Nephron progenitor cell (in vitro differentiated cells): ENCODE measurements at regions not wholly inside any gene's neighbourhood (a gene's known extent, or its start where the extent isn't known, plus 50 kb on each side); places are given as distances from the start of the nearest gene placed in this dataset.

ENCODE experiments used
- DNase-seq: peaks from one replicate; pipeline ENCODE4 v3.0.0; 2021
- H3K27ac Mint-ChIP-seq: 2 replicates; pipeline ENCODE4 v1.8.0; 2021; ENCODE audit warnings: mild to moderate bottlenecking, moderate library complexity, mixed read lengths
- H3K27me3 Mint-ChIP-seq: 2 replicates; pipeline ENCODE4 v1.8.0; 2021; ENCODE audit warnings: mild to moderate bottlenecking, low read depth, mixed read lengths; ENCODE audit not compliant: poor library complexity
- H3K36me3 Mint-ChIP-seq: 2 replicates; pipeline ENCODE4 v1.8.0; 2021; ENCODE audit warnings: low read depth, mixed read lengths
- H3K4me1 Mint-ChIP-seq: 2 replicates; pipeline ENCODE4 v1.8.0; 2021; ENCODE audit warnings: mixed read lengths
- H3K4me3 Mint-ChIP-seq: 2 replicates; pipeline ENCODE4 v1.8.0; 2021; ENCODE audit warnings: mild to moderate bottlenecking, moderate library complexity, mixed read lengths
- H3K9me3 Mint-ChIP-seq: 2 replicates; pipeline ENCODE4 v1.8.0; 2021; ENCODE audit warnings: mild to moderate bottlenecking, moderate library complexity, mixed read lengths
- TF ChIP-seq, protein P1 (sequence below): fragments of 200-600 bp; sonication (generic); IDR thresholded peaks from 2 replicates; pipeline ENCODE4 v1.5.0; 2021; ENCODE audit warnings: antibody characterized with exemption

- Mint-ChIP-seq H3K9me3 (no peaks in the 10 kb centered on the region), H3K4me1 (peaks cover 28% of the 10 kb centered on the region), H3K27ac (no peak overlapping the region), H3K27me3 (no peaks in the 10 kb centered on the region), H3K36me3 (no peaks in the 10 kb centered on the region), H3K4me3 (no peak overlapping the region)
- DNase-seq: no peak
- TF ChIP-seq, protein P1, sequence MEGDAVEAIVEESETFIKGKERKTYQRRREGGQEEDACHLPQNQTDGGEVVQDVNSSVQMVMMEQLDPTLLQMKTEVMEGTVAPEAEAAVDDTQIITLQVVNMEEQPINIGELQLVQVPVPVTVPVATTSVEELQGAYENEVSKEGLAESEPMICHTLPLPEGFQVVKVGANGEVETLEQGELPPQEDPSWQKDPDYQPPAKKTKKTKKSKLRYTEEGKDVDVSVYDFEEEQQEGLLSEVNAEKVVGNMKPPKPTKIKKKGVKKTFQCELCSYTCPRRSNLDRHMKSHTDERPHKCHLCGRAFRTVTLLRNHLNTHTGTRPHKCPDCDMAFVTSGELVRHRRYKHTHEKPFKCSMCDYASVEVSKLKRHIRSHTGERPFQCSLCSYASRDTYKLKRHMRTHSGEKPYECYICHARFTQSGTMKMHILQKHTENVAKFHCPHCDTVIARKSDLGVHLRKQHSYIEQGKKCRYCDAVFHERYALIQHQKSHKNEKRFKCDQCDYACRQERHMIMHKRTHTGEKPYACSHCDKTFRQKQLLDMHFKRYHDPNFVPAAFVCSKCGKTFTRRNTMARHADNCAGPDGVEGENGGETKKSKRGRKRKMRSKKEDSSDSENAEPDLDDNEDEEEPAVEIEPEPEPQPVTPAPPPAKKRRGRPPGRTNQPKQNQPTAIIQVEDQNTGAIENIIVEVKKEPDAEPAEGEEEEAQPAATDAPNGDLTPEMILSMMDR: no peak
These were observed 197.3 kb downstream of the TEX36 start for GRCh38 chr10:125485665-125486064.

DNA sequence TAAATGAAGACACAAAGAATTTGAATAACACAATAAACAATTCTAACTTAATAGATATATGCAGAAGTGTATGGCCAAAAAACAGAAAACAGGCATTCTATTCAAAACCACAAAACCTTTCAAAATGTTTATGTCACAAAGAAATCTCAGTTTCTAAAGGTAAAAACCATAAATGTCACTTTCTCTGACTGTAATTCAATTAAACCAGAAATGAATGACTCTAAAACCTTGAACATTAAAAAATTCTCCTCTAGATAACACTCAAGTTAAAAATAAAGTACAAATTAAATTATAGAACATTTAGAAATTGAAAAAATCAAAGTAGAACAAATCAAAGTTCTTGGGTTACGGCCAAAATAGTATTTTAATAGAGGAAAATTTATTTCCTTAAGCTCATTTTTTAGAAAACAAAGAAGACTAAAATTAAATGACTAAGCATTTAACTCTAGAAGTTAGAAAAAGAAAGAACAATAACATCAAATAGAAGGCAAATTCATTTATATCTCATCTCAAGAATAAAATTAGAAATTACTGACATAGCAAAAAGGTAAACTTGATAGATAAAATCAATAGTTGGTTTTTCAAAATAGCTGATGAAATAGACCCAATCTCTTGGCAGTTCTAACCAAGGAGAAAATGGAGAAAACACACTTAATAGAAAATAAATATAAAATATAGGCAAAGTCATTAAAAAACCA lies 198.8 kb downstream of the TEX36 start:
- no peaks in the 10 kb centered on the region for H3K9me3 Mint-ChIP-seq
- H3K27me3 Mint-ChIP-seq: no peaks in the 10 kb centered on the region
- peaks cover 37% of the 10 kb centered on the region for H3K4me1 Mint-ChIP-seq
- TF ChIP-seq, protein P1: no peak
- H3K36me3 Mint-ChIP-seq: no peaks in the 10 kb centered on the region
- H3K27ac Mint-ChIP-seq: no peak overlapping the region
- DNase-seq: no peak
- no peak overlapping the region for H3K4me3 Mint-ChIP-seq

DNA sequence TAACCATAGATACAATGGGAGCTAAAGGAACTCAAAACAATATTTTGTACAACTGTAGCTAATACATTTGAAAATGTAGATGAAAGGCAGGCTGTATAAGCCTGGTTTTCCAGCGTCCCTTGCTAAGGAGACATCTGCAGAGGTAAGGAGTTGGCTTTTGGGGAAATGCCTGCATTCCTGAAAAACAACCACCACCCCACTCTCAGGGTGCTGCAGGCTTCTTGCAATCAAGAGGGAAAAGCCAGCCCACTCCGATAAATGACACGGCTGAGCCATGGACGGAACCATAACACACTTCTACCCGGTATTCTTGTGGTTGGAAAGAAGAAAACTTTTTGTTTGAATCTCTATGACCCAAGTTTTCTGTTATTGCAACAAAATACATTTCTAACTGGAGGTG lies 200.3 kb downstream of the TEX36 start:
- TF ChIP-seq, protein P1: no peak
- DNase-seq: no peak
- peaks cover 38% of the 10 kb centered on the region for H3K4me1 Mint-ChIP-seq
- H3K36me3 Mint-ChIP-seq: no peaks in the 10 kb centered on the region
- no peak overlapping the region for H3K4me3 Mint-ChIP-seq
- peak overlapping the region; percentile 36 for H3K27ac Mint-ChIP-seq
- H3K9me3 Mint-ChIP-seq: no peaks in the 10 kb centered on the region
- H3K27me3 Mint-ChIP-seq: no peaks in the 10 kb centered on the region

DNA sequence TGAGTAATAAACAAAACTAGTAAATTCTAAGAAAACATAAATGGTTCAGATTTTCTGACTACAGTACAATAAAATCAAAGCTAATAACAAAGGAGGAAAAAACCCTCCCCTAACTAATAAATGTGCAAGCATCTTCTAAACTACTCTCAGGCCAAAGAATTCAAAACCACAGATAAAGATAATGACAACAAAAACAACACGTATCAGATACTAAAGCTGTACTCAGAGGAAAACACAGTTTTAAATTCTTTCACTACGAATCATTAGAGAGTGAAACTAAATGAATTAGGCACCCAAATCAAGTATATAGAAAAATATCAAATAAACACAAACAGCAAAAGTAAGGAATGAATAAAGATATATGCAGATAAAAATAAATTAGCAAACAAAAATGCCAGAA lies 200.9 kb downstream of the TEX36 start:
- DNase-seq: no peak
- H3K27ac Mint-ChIP-seq: no peak overlapping the region
- no peaks in the 10 kb centered on the region for H3K27me3 Mint-ChIP-seq
- no peaks in the 10 kb centered on the region for H3K36me3 Mint-ChIP-seq
- TF ChIP-seq, protein P1: no peak
- H3K9me3 Mint-ChIP-seq: no peaks in the 10 kb centered on the region
- H3K4me1 Mint-ChIP-seq: peaks cover 38% of the 10 kb centered on the region
- H3K4me3 Mint-ChIP-seq: no peak overlapping the region

- Mint-ChIP-seq H3K27ac (no peak overlapping the region), H3K36me3 (no peaks in the 10 kb centered on the region), H3K4me3 (no peak overlapping the region), H3K9me3 (no peaks in the 10 kb centered on the region), H3K4me1 (peaks cover 29% of the 10 kb centered on the region), H3K27me3 (peaks cover 5% of the 10 kb centered on the region)
- TF ChIP-seq, protein P1: no peak
- DNase-seq: no peak
These were observed 203.9 kb downstream of the TEX36 start for GRCh38 chr10:125479059-125479458.

- no peak for DNase-seq
- no peak overlapping the region for H3K4me3 Mint-ChIP-seq
- H3K27me3 Mint-ChIP-seq: peaks cover 10% of the 10 kb centered on the region
- no peak overlapping the region for H3K27ac Mint-ChIP-seq
- no peaks in the 10 kb centered on the region for H3K9me3 Mint-ChIP-seq
- TF ChIP-seq, protein P1: no peak
- H3K4me1 Mint-ChIP-seq: peaks cover 30% of the 10 kb centered on the region
- no peaks in the 10 kb centered on the region for H3K36me3 Mint-ChIP-seq
These were observed 207.1 kb downstream of the TEX36 start for GRCh38 chr10:125475815-125476214.
